HEK293T (cell line): ENCODE measurements at regions not wholly inside any gene's neighbourhood (a gene's known extent, or its start where the extent isn't known, plus 50 kb on each side); places are given as distances from the start of the nearest gene placed in this dataset.

Experiments used
- CTCF ChIA-PET: fragments of 350-600 bp; formaldehyde crosslinking; extraction: SDS; loops from one replicate; lab custom pipeline; 2021; ENCODE audit warnings: antibody characterized with exemption, inconsistent platforms; lab: Yijun Ruan, JAX
- POLR2A ChIA-PET: fragments of 350-600 bp; formaldehyde crosslinking; extraction: SDS; loops from one replicate; lab custom pipeline; 2020; ENCODE audit warnings: antibody characterized with exemption, inconsistent platforms; lab: Yijun Ruan, JAX
- DNase-seq: peaks from one replicate; pipeline ENCODE4 v3.0.0; 2012; ENCODE audit warnings: mixed read lengths; ENCODE audit errors: extremely low spot score
- ARNT ChIP-seq: fragments of 450-650 bp; IDR thresholded peaks from 2 replicates; pipeline ENCODE4 v1.6.1; 2017; ENCODE audit warnings: mild to moderate bottlenecking
- BHLHE40 ChIP-seq: fragments of 450-650 bp; IDR thresholded peaks from 2 replicates; pipeline ENCODE4 v1.6.1; 2016; ENCODE audit warnings: mild to moderate bottlenecking, moderate library complexity, borderline replicate concordance
- CTBP1 ChIP-seq: fragments of 450-650 bp; IDR thresholded peaks from 2 replicates; pipeline ENCODE4 v1.6.1; 2016; ENCODE audit warnings: borderline replicate concordance
- ELF4 ChIP-seq: fragments of 450-650 bp; IDR thresholded peaks from 2 replicates; pipeline ENCODE4 v1.6.1; 2017; ENCODE audit warnings: antibody characterized with exemption
- FOXA1 ChIP-seq: fragments of 450-650 bp; IDR thresholded peaks from 2 replicates; pipeline ENCODE4 v1.6.1; 2016; ENCODE audit warnings: mild to moderate bottlenecking
- FOXK2 ChIP-seq: fragments of 450-650 bp; IDR thresholded peaks from 2 replicates; pipeline ENCODE4 v1.6.1; 2016; ENCODE audit warnings: mild to moderate bottlenecking
- FOXM1 ChIP-seq: fragments of 450-650 bp; IDR thresholded peaks from 2 replicates; pipeline ENCODE4 v1.6.1; 2017; ENCODE audit warnings: mild to moderate bottlenecking, borderline replicate concordance
- HDGF ChIP-seq: fragments of 450-650 bp; IDR thresholded peaks from 2 replicates; pipeline ENCODE4 v1.6.1; 2017; ENCODE audit warnings: antibody characterized with exemption, borderline replicate concordance
- L3MBTL2 ChIP-seq: fragments of 450-650 bp; conservative IDR thresholded peaks from 2 replicates; pipeline ENCODE4 v1.6.1; 2016; ENCODE audit warnings: mild to moderate bottlenecking
- LEF1 ChIP-seq: fragments of 450-650 bp; IDR thresholded peaks from 2 replicates; pipeline ENCODE4 v1.6.1; 2017; ENCODE audit warnings: mild to moderate bottlenecking, borderline replicate concordance
- NFRKB ChIP-seq: fragments of 450-650 bp; IDR thresholded peaks from 2 replicates; pipeline ENCODE4 v1.6.1; 2016; ENCODE audit warnings: mild to moderate bottlenecking, moderate library complexity
- PKNOX1 ChIP-seq: fragments of 450-650 bp; IDR thresholded peaks from 2 replicates; pipeline ENCODE4 v1.6.1; 2016
- SP1 ChIP-seq: fragments of 450-650 bp; IDR thresholded peaks from 2 replicates; pipeline ENCODE4 v1.6.1; 2017
- SUZ12 ChIP-seq: fragments of 450-650 bp; IDR thresholded peaks from 2 replicates; pipeline ENCODE4 v1.6.1; 2016; ENCODE audit warnings: mild to moderate bottlenecking
- TARDBP ChIP-seq: fragments of 450-650 bp; IDR thresholded peaks from 2 replicates; pipeline ENCODE4 v1.6.1; 2016
- ZNF384 ChIP-seq: fragments of 450-650 bp; IDR thresholded peaks from 2 replicates; pipeline ENCODE4 v1.6.1; 2016

- CTCF ChIA-PET, result no interaction called here
- no peak for DNase-seq
- POLR2A ChIA-PET, result no interaction called here
- no peak for TF ChIP-seq TARDBP
- no peak for TF ChIP-seq NFRKB
- no peak for TF ChIP-seq FOXK2
- no peak for TF ChIP-seq LEF1
- no peak for TF ChIP-seq ZNF384
- TF ChIP-seq BHLHE40, result no peak
- no peak for TF ChIP-seq CTBP1
- no peak for TF ChIP-seq SP1
- no peak for TF ChIP-seq ELF4
- no peak for TF ChIP-seq HDGF
Measured at GRCh38 chr21:24339406-24339805, 1267.9 kb downstream of the MRPL39 start.

- DNase-seq, result no peak
- TF ChIP-seq BHLHE40 (no peak), HDGF (no peak), NFRKB (no peak), LEF1 (no peak)
- ChIA-PET CTCF (no interaction called here), POLR2A (no interaction called here)
Measured at GRCh38 chr21:24336491-24336890, 1270.8 kb downstream of the MRPL39 start.

- no peak for TF ChIP-seq FOXA1
- TF ChIP-seq LEF1, result no peak
- TF ChIP-seq FOXK2, result no peak
- TF ChIP-seq SUZ12, result no peak
- TF ChIP-seq TARDBP, result no peak
- TF ChIP-seq HDGF, result no peak
- no peak for TF ChIP-seq BHLHE40
- no peak for TF ChIP-seq FOXM1
- no peak for TF ChIP-seq L3MBTL2
- TF ChIP-seq ZNF384, result no peak
- TF ChIP-seq ELF4, result no peak
- TF ChIP-seq CTBP1, result no peak
- CTCF ChIA-PET, result no interaction called here
- POLR2A ChIA-PET, result no interaction called here
- DNase-seq, result no peak
Measured at GRCh38 chr21:24323536-24323935, 1283.7 kb downstream of the MRPL39 start.

GRCh38 chr21:24316277-24316922 is 1290.9 kb downstream of the MRPL39 start:
- TF ChIP-seq SUZ12 (no peak), ELF4 (no peak), BHLHE40 (no peak), LEF1 (no peak), ZNF384 (no peak), HDGF (no peak), L3MBTL2 (no peak), CTBP1 (no peak), FOXM1 (no peak), ARNT (no peak), NFRKB (no peak), FOXA1 (no peak), PKNOX1 (no peak), SP1 (no peak), TARDBP (no peak)
- POLR2A ChIA-PET, result no interaction called here
- CTCF ChIA-PET, result no interaction called here
- no peak for DNase-seq

- TF ChIP-seq LEF1 (no peak), ZNF384 (no peak), ELF4 (no peak), FOXK2 (no peak), SUZ12 (no peak), L3MBTL2 (no peak), NFRKB (no peak), BHLHE40 (no peak), HDGF (no peak), ARNT (no peak), FOXM1 (no peak), PKNOX1 (no peak), FOXA1 (no peak), SP1 (no peak), TARDBP (no peak), CTBP1 (no peak)
- POLR2A ChIA-PET, result no interaction called here
- DNase-seq, result no peak
- CTCF ChIA-PET, result no interaction called here
Measured at GRCh38 chr21:24310788-24311187, 1296.5 kb downstream of the MRPL39 start.

GRCh38 chr21:24308183-24308582 is 1299.1 kb downstream of the MRPL39 start:
- no peak for DNase-seq
- TF ChIP-seq TARDBP (no peak), CTBP1 (no peak), LEF1 (no peak), SUZ12 (no peak), ARNT (no peak), L3MBTL2 (no peak), ELF4 (no peak), NFRKB (no peak), FOXK2 (no peak), FOXM1 (no peak), SP1 (no peak), ZNF384 (no peak), BHLHE40 (no peak)
- CTCF ChIA-PET, result no interaction called here
- POLR2A ChIA-PET, result no interaction called here
